GM23338 (cell line): ENCODE measurements at regions not wholly inside any gene's neighbourhood (a gene's known extent, or its start where the extent isn't known, plus 50 kb on each side); places are given as distances from the start of the nearest gene placed in this dataset.

ENCODE experiments used
- CTCF ChIP-seq, 2 experiments: fragments of 200-600 bp in 1 of 2; sonication (generic) in 1 of 2; conservative IDR thresholded peaks; 2 replicates each; pipeline versions ENCODE4 v1.5.1 to v1.6.1; 2016 to 2017; ENCODE audit warnings: antibody characterized with exemption in 2 of 2, low read depth in 2 of 2, mild to moderate bottlenecking in 2 of 2, moderate library complexity in 1 of 2
- POLR2AphosphoS5 ChIP-seq: IDR thresholded peaks from 2 replicates; pipeline ENCODE4 v1.6.1; 2016; ENCODE audit warnings: antibody characterized with exemption, low read depth

- TF ChIP-seq POLR2AphosphoS5 (no peak), CTCF (conservative IDR thresholded peaks at IDR 0.05; ENCODE audit: low read depth in 2 of 2) (no peak)
These were observed 86.4 kb upstream of the ID2 start for GRCh38 chr2:8595428-8595805.
